ENCODE measurements at regions not wholly inside any gene's neighbourhood (a gene's known extent, or its start where the extent isn't known, plus 50 kb on each side); places are given as distances from the start of the nearest gene placed in this dataset.

DNA sequence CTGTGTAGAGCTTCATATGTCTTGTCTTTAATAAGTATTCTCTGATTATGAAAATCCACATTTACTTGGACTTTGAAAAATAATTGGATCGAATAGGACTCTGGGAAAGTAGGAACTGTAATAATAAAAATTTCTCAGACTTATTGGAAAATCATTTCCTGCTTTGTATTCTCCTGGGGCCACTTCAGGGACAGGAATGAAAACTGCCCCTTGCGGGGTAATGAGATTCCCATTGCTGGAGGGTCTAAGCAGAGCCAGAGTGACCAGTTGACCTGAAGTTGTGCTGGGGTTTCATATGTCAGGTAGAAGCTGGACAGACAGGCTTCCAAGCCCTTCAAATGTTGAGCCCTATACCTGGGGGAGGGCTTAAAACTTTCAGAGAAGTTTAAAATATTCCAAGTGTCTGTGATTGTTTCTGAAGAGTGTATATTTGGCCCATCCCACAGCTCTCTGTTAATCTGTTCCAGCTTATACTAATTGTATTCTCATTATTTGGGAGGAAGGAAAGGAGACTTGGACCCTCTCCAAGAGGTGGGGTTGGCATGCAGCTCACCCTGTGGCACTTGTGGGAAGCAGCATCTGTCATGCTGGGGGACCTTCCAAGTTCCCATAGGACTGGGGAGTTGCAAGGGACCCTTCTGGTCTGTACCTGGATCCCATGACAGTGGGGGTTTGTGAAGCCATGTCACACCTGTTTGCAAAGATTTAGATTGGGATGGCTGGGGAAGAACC is 268.7 kb upstream of the ATP5MC3 start:
- Histone ChIP-seq H3K4me1 (no peaks in the 10 kb centered on the region), H3K4me3 (no peak overlapping the region), H3K9me3 (no peaks in the 10 kb centered on the region), H3K27me3 (ENCODE audit: low read depth) (0 out of 2 replicates have a peak, but pooled peaks cover 6% of the 10 kb centered on the region), H3K36me3 (replicated peaks) (no peaks in the 10 kb centered on the region)
- in situ Hi-C loops (cut with MboI; ENCODE audit: low sequenced_read_pairs): no loop called here
- no peak for DNase-seq (ENCODE audit: low spot score in 2 of 2)

- 0 out of 2 replicates have a peak, but pooled peaks cover 6% of the 10 kb centered on the region for H3K27me3 ChIP-seq (ENCODE audit: low read depth)
- in situ Hi-C loops (cut with MboI; ENCODE audit: low sequenced_read_pairs): no loop called here
- no peaks in the 10 kb centered on the region for H3K9me3 ChIP-seq
- DNase-seq (ENCODE audit: low spot score in 2 of 2): no peak
- H3K4me1 ChIP-seq: no peaks in the 10 kb centered on the region
- H3K36me3 ChIP-seq (replicated peaks): no peaks in the 10 kb centered on the region
- H3K4me3 ChIP-seq: no peak overlapping the region
Measured at GRCh38 chr2:175449616-175450015, 268.1 kb upstream of the ATP5MC3 start.

DNA sequence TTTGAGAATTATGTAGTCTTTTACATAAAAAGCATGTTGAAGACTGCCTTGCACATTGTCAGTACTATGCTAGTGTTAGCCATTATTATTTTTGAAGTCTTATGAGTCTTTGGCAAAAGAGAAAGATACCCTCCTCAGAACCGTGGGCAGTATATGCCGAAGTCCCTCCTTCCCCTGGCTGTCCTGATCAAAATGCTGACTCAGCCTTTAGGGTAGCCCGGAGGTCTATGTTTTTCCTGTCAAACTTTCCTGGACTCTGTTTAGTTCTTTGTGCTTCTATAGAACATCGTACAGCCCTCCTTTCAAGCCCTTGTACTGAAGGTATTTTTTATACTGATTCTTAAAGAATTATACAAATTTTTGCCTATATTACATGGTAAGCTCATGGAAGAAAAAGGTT is 264.7 kb upstream of the ATP5MC3 start:
- Histone ChIP-seq H3K4me1 (no peaks in the 10 kb centered on the region; the same call in 1 of the 2 replicates), H3K9me3 (no peaks in the 10 kb centered on the region), H3K36me3 (replicated peaks) (no peaks in the 10 kb centered on the region), H3K27me3 (ENCODE audit: low read depth) (peaks cover 11% of the 10 kb centered on the region), H3K4me3 (no peak overlapping the region)
- in situ Hi-C loops (cut with MboI; ENCODE audit: low sequenced_read_pairs): no loop called here
- no peak for DNase-seq (ENCODE audit: low spot score in 2 of 2)

GRCh38 chr2:175445281-175445680 is 263.8 kb upstream of the ATP5MC3 start:
- H3K4me1 ChIP-seq: peaks cover 6% of the 10 kb centered on the region
- H3K36me3 ChIP-seq (replicated peaks): no peaks in the 10 kb centered on the region
- H3K27me3 ChIP-seq (ENCODE audit: low read depth): peaks cover 11% of the 10 kb centered on the region
- H3K9me3 ChIP-seq: no peaks in the 10 kb centered on the region
- no peak overlapping the region for H3K4me3 ChIP-seq
- in situ Hi-C loops (cut with MboI; ENCODE audit: low sequenced_read_pairs): no loop called here
- no peak for DNase-seq (ENCODE audit: low spot score in 2 of 2)

- peaks cover 8% of the 10 kb centered on the region for H3K4me1 ChIP-seq
- peaks cover 7% of the 10 kb centered on the region for H3K27me3 ChIP-seq (ENCODE audit: low read depth)
- no peaks in the 10 kb centered on the region for H3K9me3 ChIP-seq
- DNase-seq (ENCODE audit: low spot score in 2 of 2): peak; percentile 53 to 70
- no peaks in the 10 kb centered on the region for H3K36me3 ChIP-seq (replicated peaks)
- in situ Hi-C loops (cut with MboI; ENCODE audit: low sequenced_read_pairs): no loop called here
- H3K4me3 ChIP-seq: no peak overlapping the region
Measured at GRCh38 chr2:175442441-175442840, 260.9 kb upstream of the ATP5MC3 start.

DNA sequence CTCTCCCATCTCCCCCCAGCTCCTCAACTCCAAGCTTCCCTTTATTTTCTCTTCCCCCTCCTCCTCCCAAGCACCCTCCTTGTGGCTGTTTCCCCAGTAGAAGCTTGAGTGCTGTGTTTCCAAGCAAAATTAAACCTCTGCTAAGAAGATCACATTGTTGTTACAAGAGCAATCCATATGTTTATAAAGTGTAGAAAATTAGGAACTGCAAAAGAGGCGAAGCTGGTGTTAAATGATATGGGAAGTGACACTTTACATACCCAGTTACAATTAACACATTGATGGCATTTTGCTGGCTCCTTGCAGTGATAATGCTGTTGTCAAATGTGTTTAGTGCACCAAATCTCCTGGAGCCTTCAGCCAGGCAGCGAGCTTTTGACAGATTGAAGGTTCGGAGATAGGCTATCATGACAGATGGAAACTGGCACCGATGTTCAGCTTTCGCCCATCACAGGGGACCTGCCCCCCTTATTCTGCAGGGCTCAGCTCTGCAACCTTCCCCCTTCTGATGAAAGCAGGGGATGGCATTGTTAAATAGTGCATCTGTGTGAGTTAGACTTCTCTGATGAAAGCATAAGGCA is 259.8 kb upstream of the ATP5MC3 start:
- Histone ChIP-seq H3K27me3 (ENCODE audit: low read depth) (peaks cover 7% of the 10 kb centered on the region), H3K9me3 (no peaks in the 10 kb centered on the region), H3K4me1 (peaks cover 8% of the 10 kb centered on the region), H3K36me3 (replicated peaks) (no peaks in the 10 kb centered on the region), H3K4me3 (no peak overlapping the region)
- in situ Hi-C loops (cut with MboI; ENCODE audit: low sequenced_read_pairs): no loop called here
- no peak for DNase-seq (ENCODE audit: low spot score in 2 of 2)

DNA sequence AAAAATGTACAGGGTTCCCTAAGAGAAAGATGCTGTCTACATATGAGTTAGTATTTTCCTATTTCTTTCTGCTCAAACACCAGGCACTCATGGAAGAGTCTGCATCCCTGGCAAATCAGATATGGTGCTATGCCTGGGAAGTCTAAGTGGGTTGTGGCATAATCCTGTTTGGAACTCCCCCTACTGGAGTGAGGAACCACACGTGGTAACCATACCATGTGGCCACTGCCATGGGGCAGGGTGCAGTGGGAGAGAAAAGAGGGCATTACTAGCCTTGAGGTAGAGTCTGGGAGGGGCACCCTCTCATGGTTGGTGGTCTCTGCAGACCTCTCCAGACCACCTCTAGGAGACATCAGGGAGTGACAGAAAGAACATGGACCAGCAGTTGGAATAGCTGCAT is 257.9 kb upstream of the ATP5MC3 start:
- Histone ChIP-seq H3K27me3 (ENCODE audit: low read depth) (peaks cover 7% of the 10 kb centered on the region), H3K36me3 (replicated peaks) (no peaks in the 10 kb centered on the region), H3K4me3 (no peak overlapping the region), H3K4me1 (peaks cover 8% of the 10 kb centered on the region), H3K9me3 (no peaks in the 10 kb centered on the region)
- DNase-seq (ENCODE audit: low spot score in 2 of 2): no peak
- in situ Hi-C loops (cut with MboI; ENCODE audit: low sequenced_read_pairs): no loop called here

DNA sequence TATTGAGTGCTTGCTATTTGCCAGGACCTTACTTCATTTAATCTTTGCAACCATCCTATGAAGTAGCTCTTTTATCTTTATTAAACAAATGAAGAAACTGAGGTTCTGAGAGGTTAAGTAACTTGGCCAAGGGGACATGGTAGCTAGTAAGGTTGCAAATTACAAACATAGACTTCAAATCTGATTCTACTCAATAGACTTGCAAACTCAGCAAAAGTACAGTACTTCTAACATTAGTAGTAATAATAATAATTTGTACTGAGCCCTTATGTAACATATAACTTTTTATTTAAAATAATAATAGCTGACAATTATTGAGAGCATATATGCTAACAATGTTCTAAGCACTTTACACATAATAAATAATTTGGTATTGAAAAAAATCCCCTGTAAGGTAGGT is 255.7 kb upstream of the ATP5MC3 start:
- H3K9me3 ChIP-seq: no peaks in the 10 kb centered on the region
- peaks cover 8% of the 10 kb centered on the region for H3K4me1 ChIP-seq
- no peak for DNase-seq (ENCODE audit: low spot score in 2 of 2)
- in situ Hi-C loops (cut with MboI; ENCODE audit: low sequenced_read_pairs): no loop called here
- H3K4me3 ChIP-seq: no peak overlapping the region
- H3K36me3 ChIP-seq (replicated peaks): no peaks in the 10 kb centered on the region
- peaks cover 5% of the 10 kb centered on the region; the same call in 1 of the 2 replicates for H3K27me3 ChIP-seq (ENCODE audit: low read depth)

DNA sequence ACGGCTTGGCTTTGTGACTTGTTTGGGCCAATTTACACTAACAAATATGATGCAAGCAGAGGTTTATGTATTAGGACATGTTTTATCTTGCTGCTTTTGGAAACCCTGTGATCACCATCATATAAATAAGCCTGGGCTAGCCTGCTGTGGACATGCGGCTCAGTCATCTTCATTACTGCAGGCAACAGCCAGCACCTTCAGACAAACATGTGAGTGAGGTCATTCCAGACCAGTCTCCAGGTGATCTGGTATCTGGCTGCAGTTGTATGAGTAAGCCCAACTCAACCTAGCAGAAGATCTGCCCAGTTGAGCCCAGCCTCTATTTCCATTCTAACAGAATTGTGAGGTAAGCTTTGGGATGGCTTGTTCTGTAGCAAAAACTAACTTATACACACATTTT is 254.6 kb upstream of the ATP5MC3 start:
- no peaks in the 10 kb centered on the region for H3K9me3 ChIP-seq
- peaks cover 1% of the 10 kb centered on the region; the same call in 1 of the 2 replicates for H3K27me3 ChIP-seq (ENCODE audit: low read depth)
- H3K4me1 ChIP-seq: peaks cover 8% of the 10 kb centered on the region
- in situ Hi-C loops (cut with MboI; ENCODE audit: low sequenced_read_pairs): no loop called here
- H3K4me3 ChIP-seq: no peak overlapping the region
- no peaks in the 10 kb centered on the region for H3K36me3 ChIP-seq (replicated peaks)
- DNase-seq (ENCODE audit: low spot score in 2 of 2): no peak

- Histone ChIP-seq H3K36me3 (replicated peaks) (no peaks in the 10 kb centered on the region), H3K27me3 (ENCODE audit: low read depth) (no peaks in the 10 kb centered on the region; the same call in 1 of the 2 replicates), H3K9me3 (no peaks in the 10 kb centered on the region), H3K4me1 (0 out of 2 replicates have a peak, but pooled peaks cover under 1% of the 10 kb centered on the region), H3K4me3 (no peak overlapping the region)
- no peak for DNase-seq (ENCODE audit: low spot score in 2 of 2)
- in situ Hi-C loops (cut with MboI; ENCODE audit: low sequenced_read_pairs): no loop called here
Measured at GRCh38 chr2:175435012-175435411, 253.5 kb upstream of the ATP5MC3 start.

DNA sequence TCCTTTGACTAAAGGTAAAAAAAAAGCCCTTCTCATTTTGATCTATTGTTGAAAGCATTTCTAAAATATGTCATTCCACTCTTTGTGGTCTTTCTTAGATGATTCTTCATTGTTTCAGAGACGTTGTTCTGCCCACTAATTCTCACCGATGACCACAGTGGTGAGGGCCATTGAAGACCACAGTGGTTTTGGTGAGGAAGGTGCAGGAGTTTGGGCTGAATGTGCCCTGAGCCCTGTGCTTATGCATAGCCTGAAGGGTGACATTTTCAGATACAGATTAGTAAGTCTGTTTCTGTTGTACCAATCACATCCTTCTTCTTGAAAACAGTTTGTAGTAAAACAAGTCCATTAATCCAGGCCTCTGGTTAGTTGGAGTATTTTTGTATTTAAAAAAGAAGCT is 251.3 kb upstream of the ATP5MC3 start:
- no peaks in the 10 kb centered on the region for H3K36me3 ChIP-seq (replicated peaks)
- no peaks in the 10 kb centered on the region for H3K9me3 ChIP-seq
- DNase-seq (ENCODE audit: low spot score in 2 of 2): no peak
- no peaks in the 10 kb centered on the region; the same call in 1 of the 2 replicates for H3K27me3 ChIP-seq (ENCODE audit: low read depth)
- H3K4me1 ChIP-seq: no peaks in the 10 kb centered on the region
- in situ Hi-C loops (cut with MboI; ENCODE audit: low sequenced_read_pairs): no loop called here
- H3K4me3 ChIP-seq: no peak overlapping the region

DNA sequence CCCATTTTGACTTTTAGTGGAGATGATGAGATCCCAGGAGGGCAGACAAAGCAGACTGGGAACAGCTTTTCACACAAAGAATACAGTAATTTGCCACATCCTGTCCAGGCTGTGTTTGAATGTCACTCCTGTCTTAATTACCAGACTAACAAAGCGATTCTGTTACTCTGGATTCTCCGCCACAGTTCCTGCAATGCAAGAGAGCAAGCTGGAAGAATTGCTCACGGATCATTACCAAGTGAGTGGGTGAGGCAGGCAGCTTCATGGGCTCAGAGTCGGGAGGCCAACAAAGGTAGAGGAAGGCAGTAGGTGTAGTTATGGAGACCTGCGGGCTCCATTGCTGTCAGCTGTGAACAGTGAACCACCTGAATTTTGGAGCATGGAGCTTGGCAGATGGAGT is 250.5 kb upstream of the ATP5MC3 start:
- H3K36me3 ChIP-seq (replicated peaks): no peaks in the 10 kb centered on the region
- in situ Hi-C loops (cut with MboI; ENCODE audit: low sequenced_read_pairs): no loop called here

DNA sequence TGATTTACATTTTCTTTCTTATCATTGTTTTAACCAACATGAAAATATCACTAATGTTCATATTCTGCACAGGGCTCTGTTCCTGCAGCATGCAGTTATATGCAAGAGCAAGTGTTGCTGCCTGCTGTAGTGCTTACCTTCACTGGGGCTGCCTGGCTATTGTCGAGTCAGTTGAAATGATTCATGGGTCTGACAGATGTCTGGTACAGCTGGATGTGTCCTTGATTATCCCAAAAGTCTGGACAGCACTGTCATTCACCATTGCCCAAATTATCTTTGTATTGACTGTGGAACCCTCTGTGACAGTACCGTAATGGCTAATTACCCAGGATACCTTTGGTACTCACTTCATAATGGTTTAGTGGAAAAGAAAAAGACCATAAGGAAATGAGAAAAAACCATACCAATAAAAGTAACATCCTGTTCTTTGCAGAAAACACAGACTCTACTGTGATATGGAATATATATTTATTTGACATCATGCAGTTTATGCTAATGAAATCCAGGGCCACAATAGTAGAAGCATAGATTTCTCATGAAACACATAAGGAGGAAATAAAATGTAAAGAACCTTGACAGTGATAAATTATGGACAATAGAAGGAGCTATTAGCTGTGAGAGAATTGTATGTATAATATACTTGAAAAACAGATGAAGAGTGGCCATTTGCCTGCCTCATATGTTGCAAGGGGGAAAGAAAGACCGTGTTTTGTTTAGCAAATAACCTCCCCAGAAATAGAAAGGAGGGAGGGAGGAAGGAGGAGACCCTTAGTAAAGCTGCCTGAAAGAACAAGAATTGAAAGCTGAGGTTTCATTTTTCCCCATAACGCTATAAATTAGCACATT is 249.8 kb upstream of the ATP5MC3 start:
- no peak for DNase-seq (ENCODE audit: low spot score in 2 of 2)
- Histone ChIP-seq H3K4me1 (no peaks in the 10 kb centered on the region), H3K27me3 (ENCODE audit: low read depth) (no peaks in the 10 kb centered on the region; the same call in 1 of the 2 replicates), H3K4me3 (no peak overlapping the region), H3K36me3 (replicated peaks) (no peaks in the 10 kb centered on the region), H3K9me3 (no peaks in the 10 kb centered on the region)
- in situ Hi-C loops (cut with MboI; ENCODE audit: low sequenced_read_pairs): no loop called here

More for the DNA sequence above, 250.5 kb upstream of the ATP5MC3 start:
- no peak for DNase-seq (ENCODE audit: low spot score in 2 of 2)
- no peaks in the 10 kb centered on the region for H3K4me1 ChIP-seq
- H3K4me3 ChIP-seq: no peak overlapping the region
- no peaks in the 10 kb centered on the region; the same call in 1 of the 2 replicates for H3K27me3 ChIP-seq (ENCODE audit: low read depth)
- no peaks in the 10 kb centered on the region for H3K9me3 ChIP-seq

GRCh38 chr2:175430236-175430635 is 248.7 kb upstream of the ATP5MC3 start:
- Histone ChIP-seq H3K4me1 (no peaks in the 10 kb centered on the region), H3K36me3 (replicated peaks) (no peaks in the 10 kb centered on the region), H3K27me3 (ENCODE audit: low read depth) (no peaks in the 10 kb centered on the region; the same call in 1 of the 2 replicates), H3K9me3 (no peaks in the 10 kb centered on the region), H3K4me3 (no peak overlapping the region)
- in situ Hi-C loops (cut with MboI; ENCODE audit: low sequenced_read_pairs): no loop called here
- DNase-seq (ENCODE audit: low spot score in 2 of 2): peak; percentile 33 to 78

All from HAP-1 (cell line).